HepG2 (cell line): ENCODE measurements at regions not wholly inside any gene's neighbourhood (a gene's known extent, or its start where the extent isn't known, plus 50 kb on each side); places are given as distances from the start of the nearest gene placed in this dataset.

Source experiments
- ARID2 ChIP-seq: sonication (generic); formaldehyde crosslinking; IDR thresholded peaks from 2 replicates; pipeline ENCODE4 v1.8.1; 2022; ENCODE audit warnings: mild to moderate bottlenecking, missing genetic modification reagents, borderline replicate concordance
- ATF7 ChIP-seq, 2 experiments: fragments of 450-650 bp in 1 of 2; sonication (generic) in 1 of 2; formaldehyde crosslinking in 1 of 2; IDR thresholded peaks; 2 replicates each; pipeline versions ENCODE4 v1.4.0 to v1.6.1; 2016 to 2020; ENCODE audit warnings: antibody characterized with exemption in 1 of 2, mild to moderate bottlenecking in 1 of 2, missing genetic modification reagents in 1 of 2
- CTCF ChIP-seq: sonication (generic); formaldehyde crosslinking; IDR thresholded peaks from 2 replicates; pipeline ENCODE4 v1.5.0; 2020; ENCODE audit warnings: mild to moderate bottlenecking, missing genetic modification reagents, moderate library complexity
- FOSL1 ChIP-seq: sonication (generic); formaldehyde crosslinking; IDR thresholded peaks from 2 replicates; pipeline ENCODE4 v1.9.0; 2021; ENCODE audit warnings: missing genetic modification reagents, borderline replicate concordance
- NFRKB ChIP-seq: fragments of 450-650 bp; IDR thresholded peaks from 2 replicates; pipeline ENCODE4 v1.6.1; 2017
- POLR2A ChIP-seq, 2 experiments: IDR thresholded peaks; 2 replicates each; pipeline ENCODE4 v1.6.1; 2011; ENCODE audit warnings: low read depth in 2 of 2, low read length in 2 of 2, mild to moderate bottlenecking in 1 of 2, moderate library complexity in 1 of 2; ENCODE audit not compliant: insufficient read depth in 1 of 2
- ZFY ChIP-seq: sonication (generic); formaldehyde crosslinking; IDR thresholded peaks from 2 replicates; pipeline ENCODE4 v1.4.0; 2020; ENCODE audit warnings: missing genetic modification reagents

GRCh38 chr4:35760807-35761206 is 483.5 kb downstream of the ARAP2 start:
- TF ChIP-seq CTCF (CRISPR knock-in tag) (no peak), ATF7 (IDR thresholded peaks at IDR 0.05) (no peak), ATF7 (CRISPR knock-in tag; IDR thresholded peaks at IDR 0.05) (no peak), ARID2 (no peak), POLR2A (IDR thresholded peaks at IDR 0.05; ENCODE audit: insufficient read depth in 1 of 2, low read depth in 2 of 2, low read length in 2 of 2) (no peak), FOSL1 (CRISPR knock-in tag) (no peak), ZFY (CRISPR knock-in tag) (no peak), NFRKB (no peak)
